Hepatocyte (in vitro differentiated cells): ENCODE measurements at regions not wholly inside any gene's neighbourhood (a gene's known extent, or its start where the extent isn't known, plus 50 kb on each side); places are given as distances from the start of the nearest gene placed in this dataset.

Experiments used
- CTCF ChIP-seq: fragments of 200-600 bp; sonication (generic); IDR thresholded peaks from 2 replicates; pipeline ENCODE4 v1.5.1; 2016; ENCODE audit warnings: antibody characterized with exemption, mild to moderate bottlenecking; ENCODE audit not compliant: poor library complexity
- EZH2 ChIP-seq: fragments of 200-600 bp; sonication (generic); IDR thresholded peaks from 2 replicates; pipeline ENCODE4 v1.6.1; 2016; ENCODE audit warnings: antibody characterized with exemption, mild to moderate bottlenecking, borderline replicate concordance
- EZH2phosphoT487 ChIP-seq: fragments of 200-600 bp; sonication (generic); IDR thresholded peaks from one replicate; pipeline ENCODE4 v1.6.1; 2018; ENCODE audit warnings: antibody characterized with exemption, mild to moderate bottlenecking, low read depth, moderate library complexity; ENCODE audit not compliant: unreplicated experiment, severe bottlenecking

GRCh38 chr5:4361753-4362152 is 766.1 kb downstream of the IRX1 start:
- no peak for TF ChIP-seq CTCF
- no peak for TF ChIP-seq EZH2
- no peak for TF ChIP-seq EZH2phosphoT487
